ENCODE measurements at regions not wholly inside any gene's neighbourhood (a gene's known extent, or its start where the extent isn't known, plus 50 kb on each side); places are given as distances from the start of the nearest gene placed in this dataset.

- no peaks in the 10 kb centered on the region; the same call in none of the 2 replicates for H3K27me3 Mint-ChIP-seq (ENCODE audit: low read depth)
- ChIA-PET CTCF (no interaction called here), POLR2A (no interaction called here)
- no peaks in the 10 kb centered on the region for H3K4me1 Mint-ChIP-seq
- no peak overlapping the region for H3K4me3 Mint-ChIP-seq
- peaks cover 37% of the 10 kb centered on the region for H3K9me3 Mint-ChIP-seq
- DNase-seq (ENCODE audit: low spot score) (no peak), ATAC-seq (no peak)
- no peak overlapping the region for H3K27ac Mint-ChIP-seq
- H3K36me3 Mint-ChIP-seq, result no peaks in the 10 kb centered on the region
- TF ChIP-seq E2F1 (CRISPR knock-in tag; IDR thresholded peaks at IDR 0.05) (no peak), ZBTB43 (CRISPR knock-in tag; IDR thresholded peaks at IDR 0.05) (no peak), JAZF1 (CRISPR knock-in tag; IDR thresholded peaks at IDR 0.05) (no peak), TEAD4 (CRISPR knock-in tag; IDR thresholded peaks at IDR 0.05) (no peak), NR3C1 (CRISPR knock-in tag; conservative IDR thresholded peaks at IDR 0.05; ENCODE audit: low read depth) (no peak), FOXP1 (CRISPR knock-in tag; IDR thresholded peaks at IDR 0.05; ENCODE audit: borderline replicate concordance) (no peak), SMAD3 (CRISPR knock-in tag; IDR thresholded peaks at IDR 0.05; ENCODE audit: borderline replicate concordance) (no peak), CREM (CRISPR knock-in tag; IDR thresholded peaks at IDR 0.05) (no peak), GABPB1 (CRISPR knock-in tag; IDR thresholded peaks at IDR 0.05) (no peak), ZNF281 (CRISPR knock-in tag; IDR thresholded peaks at IDR 0.05) (no peak), ZNF423 (CRISPR knock-in tag; IDR thresholded peaks at IDR 0.05) (no peak), ZNF219 (CRISPR knock-in tag; IDR thresholded peaks at IDR 0.05; ENCODE audit: borderline replicate concordance) (no peak)
- TF ChIP-seq, protein P1, sequence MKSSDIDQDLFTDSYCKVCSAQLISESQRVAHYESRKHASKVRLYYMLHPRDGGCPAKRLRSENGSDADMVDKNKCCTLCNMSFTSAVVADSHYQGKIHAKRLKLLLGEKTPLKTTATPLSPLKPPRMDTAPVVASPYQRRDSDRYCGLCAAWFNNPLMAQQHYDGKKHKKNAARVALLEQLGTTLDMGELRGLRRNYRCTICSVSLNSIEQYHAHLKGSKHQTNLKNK (CRISPR knock-in tag; IDR thresholded peaks at IDR 0.05), result no peak
Observed at GRCh38 chr12:69015831-69016230, 82.9 kb upstream of the CPM start.

DNA sequence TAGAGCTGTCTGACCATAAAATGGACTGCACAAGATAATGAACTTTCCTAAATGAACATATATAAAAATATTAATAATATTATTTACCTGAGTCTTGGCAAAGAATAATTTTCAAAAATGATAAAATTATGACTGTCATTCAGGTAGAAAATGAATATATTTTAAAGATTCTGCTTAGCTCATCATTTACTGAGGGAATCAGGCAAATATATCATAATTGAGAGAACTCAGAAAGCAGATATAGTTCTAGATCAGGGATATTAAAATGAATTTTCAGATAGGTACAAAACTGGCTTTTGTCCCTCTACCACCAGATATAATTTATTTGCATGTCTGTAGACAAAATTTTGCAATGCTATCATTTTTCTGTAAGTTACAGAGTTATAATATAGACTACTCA lies 86.1 kb upstream of the CPM start:
- Mint-ChIP-seq H3K36me3 (no peaks in the 10 kb centered on the region), H3K27me3 (ENCODE audit: low read depth) (no peaks in the 10 kb centered on the region; the same call in none of the 2 replicates), H3K4me3 (no peak overlapping the region), H3K4me1 (no peaks in the 10 kb centered on the region), H3K9me3 (peaks cover 9% of the 10 kb centered on the region), H3K27ac (no peak overlapping the region)
- no peak for TF ChIP-seq ZNF263 (CRISPR knock-in tag; IDR thresholded peaks at IDR 0.05; ENCODE audit: low read depth)
- TF ChIP-seq TP53 (CRISPR knock-in tag; IDR thresholded peaks at IDR 0.05), result no peak
- TF ChIP-seq OVOL2 (CRISPR knock-in tag; IDR thresholded peaks at IDR 0.05; ENCODE audit: borderline replicate concordance), result no peak
- no peak for TF ChIP-seq SP1 (CRISPR knock-in tag; conservative IDR thresholded peaks at IDR 0.05)
- TF ChIP-seq GABPB1 (CRISPR knock-in tag; IDR thresholded peaks at IDR 0.05), result no peak
- TF ChIP-seq, protein P2, sequence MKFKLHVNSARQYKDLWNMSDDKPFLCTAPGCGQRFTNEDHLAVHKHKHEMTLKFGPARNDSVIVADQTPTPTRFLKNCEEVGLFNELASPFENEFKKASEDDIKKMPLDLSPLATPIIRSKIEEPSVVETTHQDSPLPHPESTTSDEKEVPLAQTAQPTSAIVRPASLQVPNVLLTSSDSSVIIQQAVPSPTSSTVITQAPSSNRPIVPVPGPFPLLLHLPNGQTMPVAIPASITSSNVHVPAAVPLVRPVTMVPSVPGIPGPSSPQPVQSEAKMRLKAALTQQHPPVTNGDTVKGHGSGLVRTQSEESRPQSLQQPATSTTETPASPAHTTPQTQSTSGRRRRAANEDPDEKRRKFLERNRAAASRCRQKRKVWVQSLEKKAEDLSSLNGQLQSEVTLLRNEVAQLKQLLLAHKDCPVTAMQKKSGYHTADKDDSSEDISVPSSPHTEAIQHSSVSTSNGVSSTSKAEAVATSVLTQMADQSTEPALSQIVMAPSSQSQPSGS (CRISPR knock-in tag; IDR thresholded peaks at IDR 0.05; ENCODE audit: borderline replicate concordance, low read depth), result no peak
- no peak for TF ChIP-seq JAZF1 (CRISPR knock-in tag; IDR thresholded peaks at IDR 0.05)
- POLR2A ChIA-PET, result no interaction called here
- DNase-seq (ENCODE audit: low spot score) (no peak), ATAC-seq (no peak)
- CTCF ChIA-PET, result no interaction called here
